ENCODE measurements at regions not wholly inside any gene's neighbourhood (a gene's known extent, or its start where the extent isn't known, plus 50 kb on each side); places are given as distances from the start of the nearest gene placed in this dataset.

DNA sequence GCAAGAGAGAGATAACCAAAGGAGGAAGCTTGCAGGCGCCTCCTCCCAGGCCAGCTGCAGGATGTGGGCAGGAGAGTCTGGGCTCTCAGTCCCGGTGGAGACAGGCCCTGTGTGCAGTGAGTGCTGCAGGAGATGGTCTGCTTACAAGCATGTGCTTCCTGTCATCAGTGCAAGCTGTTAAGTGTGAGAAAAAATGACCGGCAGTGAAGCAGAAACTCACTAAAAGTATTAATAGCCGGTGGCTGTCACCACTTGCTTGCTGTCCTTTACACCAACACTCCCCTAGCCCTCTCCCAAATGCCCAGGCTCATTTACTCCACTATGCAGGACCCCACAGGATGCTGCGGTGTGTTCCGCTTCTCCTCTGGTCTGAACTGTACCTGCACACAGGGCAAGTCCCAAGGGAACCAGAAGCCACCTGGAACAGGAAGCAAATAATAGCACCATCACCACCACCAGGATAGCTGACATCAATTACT lies 435.6 kb upstream of the HS6ST1 start:
- TF ChIP-seq, protein P1, sequence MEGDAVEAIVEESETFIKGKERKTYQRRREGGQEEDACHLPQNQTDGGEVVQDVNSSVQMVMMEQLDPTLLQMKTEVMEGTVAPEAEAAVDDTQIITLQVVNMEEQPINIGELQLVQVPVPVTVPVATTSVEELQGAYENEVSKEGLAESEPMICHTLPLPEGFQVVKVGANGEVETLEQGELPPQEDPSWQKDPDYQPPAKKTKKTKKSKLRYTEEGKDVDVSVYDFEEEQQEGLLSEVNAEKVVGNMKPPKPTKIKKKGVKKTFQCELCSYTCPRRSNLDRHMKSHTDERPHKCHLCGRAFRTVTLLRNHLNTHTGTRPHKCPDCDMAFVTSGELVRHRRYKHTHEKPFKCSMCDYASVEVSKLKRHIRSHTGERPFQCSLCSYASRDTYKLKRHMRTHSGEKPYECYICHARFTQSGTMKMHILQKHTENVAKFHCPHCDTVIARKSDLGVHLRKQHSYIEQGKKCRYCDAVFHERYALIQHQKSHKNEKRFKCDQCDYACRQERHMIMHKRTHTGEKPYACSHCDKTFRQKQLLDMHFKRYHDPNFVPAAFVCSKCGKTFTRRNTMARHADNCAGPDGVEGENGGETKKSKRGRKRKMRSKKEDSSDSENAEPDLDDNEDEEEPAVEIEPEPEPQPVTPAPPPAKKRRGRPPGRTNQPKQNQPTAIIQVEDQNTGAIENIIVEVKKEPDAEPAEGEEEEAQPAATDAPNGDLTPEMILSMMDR (IDR thresholded peaks at IDR 0.05), result no peak
- Mint-ChIP-seq H3K4me1 (ENCODE audit: low read depth) (peaks cover 20% of the 10 kb centered on the region), H3K27ac (no peak overlapping the region), H3K9me3 (no peaks in the 10 kb centered on the region), H3K36me3 (ENCODE audit: low read depth) (no peaks in the 10 kb centered on the region), H3K4me3 (no peak overlapping the region), H3K27me3 (no peaks in the 10 kb centered on the region)
- Histone ChIP-seq H3K9me3 (ENCODE audit: control insufficient read depth in 1 of 2, insufficient read depth in 1 of 2, low read length in 2 of 2) (peaks cover 0 to 3% of the 10 kb centered on the region in 2 experiments), H3K27ac (ENCODE audit: low read depth in 1 of 2, low read length in 2 of 2) (no peak overlapping the region), H3K4me1 (ENCODE audit: insufficient read depth, low read length) (no peaks in the 10 kb centered on the region), H3K27me3 (ENCODE audit: control insufficient read depth in 1 of 2, insufficient read depth in 2 of 2, low read length in 2 of 2) (no peaks in the 10 kb centered on the region), H3K36me3 (ENCODE audit: insufficient read depth, low read length) (no peaks in the 10 kb centered on the region), H3K4me3 (ENCODE audit: low read length) (no peak overlapping the region)
- DNase-seq (peak in 1 of 14 experiments; percentile 9), ATAC-seq (ENCODE audit: poor library complexity) (peak; percentile 57)
- ChIA-PET POLR2A (no interaction called here), CTCF (no interaction called here)
- intact Hi-C loops (cut with DNase I, micrococcal nuclease), result loop anchor here in 1 of 2 experiments (10.0 kb wide), 1 partner anchor 429 kb away; no protein-coding TSS in a partner anchor

DNA sequence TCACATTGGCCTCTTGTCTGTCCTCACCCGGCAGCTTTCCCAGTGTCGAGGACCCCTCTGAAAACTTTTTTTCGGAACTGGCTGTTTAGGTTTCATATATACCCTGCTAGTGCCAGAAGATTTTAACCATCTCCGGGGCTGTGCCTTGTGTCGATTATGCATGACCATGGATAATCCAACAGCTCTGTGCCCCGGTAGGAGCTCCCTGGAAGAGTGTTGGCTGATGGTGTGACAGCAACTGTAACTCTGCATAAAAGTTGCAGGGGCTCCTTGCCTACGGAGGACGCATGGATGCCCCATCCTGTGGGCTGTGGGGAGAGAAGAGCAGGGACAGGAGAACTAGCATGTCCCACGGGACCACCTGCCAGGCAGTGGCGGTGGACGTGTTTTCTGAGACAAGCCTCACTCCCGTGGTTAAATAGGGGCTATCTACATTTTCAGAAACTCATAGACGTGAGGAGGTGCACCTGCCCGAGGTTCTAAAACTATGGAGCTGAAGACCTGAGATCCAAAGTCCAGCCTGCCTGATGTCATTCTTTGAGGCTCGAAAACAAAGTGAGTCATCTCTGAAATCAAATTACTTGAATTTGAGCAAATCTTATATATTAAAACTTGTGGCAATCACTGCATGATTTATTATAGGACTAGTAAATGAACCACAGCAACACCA lies 437.2 kb upstream of the HS6ST1 start:
- no peak overlapping the region for H3K27ac Mint-ChIP-seq
- intact Hi-C loops (cut with DNase I, micrococcal nuclease), result loop anchor here in 1 of 2 experiments (10.0 kb wide), 1 partner anchor 431 kb away; no protein-coding TSS in a partner anchor
- H3K36me3 ChIP-seq (ENCODE audit: insufficient read depth, low read length), result no peaks in the 10 kb centered on the region
- DNase-seq, result no peak
- no peak overlapping the region for H3K4me3 ChIP-seq (ENCODE audit: low read length)
- no peaks in the 10 kb centered on the region for H3K4me1 ChIP-seq (ENCODE audit: insufficient read depth, low read length)
- H3K9me3 Mint-ChIP-seq, result no peaks in the 10 kb centered on the region
- H3K9me3 ChIP-seq (ENCODE audit: control insufficient read depth in 1 of 2, insufficient read depth in 1 of 2, low read length in 2 of 2), result peaks cover 0 to 3% of the 10 kb centered on the region in 2 experiments
- H3K27ac ChIP-seq (ENCODE audit: low read depth in 1 of 2, low read length in 2 of 2), result no peak overlapping the region
- H3K27me3 Mint-ChIP-seq, result no peaks in the 10 kb centered on the region
- no peaks in the 10 kb centered on the region for H3K36me3 Mint-ChIP-seq (ENCODE audit: low read depth)
- CTCF ChIA-PET, result no interaction called here
- no peak overlapping the region for H3K4me3 Mint-ChIP-seq
- ATAC-seq (ENCODE audit: poor library complexity), result no peak
- peaks cover 20% of the 10 kb centered on the region for H3K4me1 Mint-ChIP-seq (ENCODE audit: low read depth)
- H3K27me3 ChIP-seq (ENCODE audit: control insufficient read depth in 1 of 2, insufficient read depth in 2 of 2, low read length in 2 of 2), result no peaks in the 10 kb centered on the region
- TF ChIP-seq, protein P1 (IDR thresholded peaks at IDR 0.05), result no peak
- POLR2A ChIA-PET, result no interaction called here

DNA sequence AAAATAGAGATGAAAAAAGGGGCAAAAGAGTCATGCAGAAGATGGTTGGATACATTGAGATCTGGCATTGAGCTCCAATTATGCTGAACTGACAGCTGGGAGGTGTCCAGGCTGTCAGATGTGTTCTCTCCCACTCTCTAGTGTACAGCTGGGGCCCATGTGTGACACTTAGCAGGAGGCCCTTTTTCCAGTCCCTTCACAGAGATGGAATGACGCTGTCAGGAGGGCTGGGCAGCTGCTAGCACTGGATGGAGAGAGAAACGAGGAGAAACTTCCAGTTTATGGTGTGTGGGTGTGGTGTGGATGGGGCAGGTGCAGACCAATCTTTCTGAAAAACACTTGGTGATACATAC lies 437.7 kb upstream of the HS6ST1 start:
- H3K36me3 ChIP-seq (ENCODE audit: insufficient read depth, low read length), result no peaks in the 10 kb centered on the region
- ChIA-PET POLR2A (no interaction called here), CTCF (no interaction called here)
- H3K27me3 ChIP-seq (ENCODE audit: control insufficient read depth in 1 of 2, insufficient read depth in 2 of 2, low read length in 2 of 2), result no peaks in the 10 kb centered on the region
- TF ChIP-seq, protein P1 (IDR thresholded peaks at IDR 0.05), result no peak
- Mint-ChIP-seq H3K4me3 (no peak overlapping the region), H3K36me3 (ENCODE audit: low read depth) (no peaks in the 10 kb centered on the region), H3K27me3 (no peaks in the 10 kb centered on the region), H3K27ac (no peak overlapping the region), H3K4me1 (ENCODE audit: low read depth) (peaks cover 20% of the 10 kb centered on the region), H3K9me3 (no peaks in the 10 kb centered on the region)
- intact Hi-C loops (cut with DNase I, micrococcal nuclease), result loop anchor here in 1 of 2 experiments (10.0 kb wide), 1 partner anchor 432 kb away; no protein-coding TSS in a partner anchor
- ATAC-seq (ENCODE audit: poor library complexity) (no peak), DNase-seq (no peak)
- H3K4me1 ChIP-seq (ENCODE audit: insufficient read depth, low read length), result no peaks in the 10 kb centered on the region
- no peak overlapping the region for H3K27ac ChIP-seq (ENCODE audit: low read depth in 1 of 2, low read length in 2 of 2)
- no peak overlapping the region for H3K4me3 ChIP-seq (ENCODE audit: low read length)
- H3K9me3 ChIP-seq (ENCODE audit: control insufficient read depth in 1 of 2, insufficient read depth in 1 of 2, low read length in 2 of 2), result peaks cover 0 to 3% of the 10 kb centered on the region in 2 experiments

Measured in CD4-positive, alpha-beta T cell (primary cell).